HT-29 (cell line): ENCODE measurements at regions not wholly inside any gene's neighbourhood (a gene's known extent, or its start where the extent isn't known, plus 50 kb on each side); places are given as distances from the start of the nearest gene placed in this dataset.
"Not testable (repeated sequence)": the region's sequence is repeated elsewhere in the genome, so short reads cannot be mapped to it uniquely, and the experiment has no call there.

Experiments
- DNase-seq: peaks from one replicate; pipeline ENCODE4 v3.0.0-alpha.2; 2015; ENCODE audit warnings: low spot score

GRCh38 chr5:103800741-103801495, 238.3 kb upstream of the NUDT12 start:
- no peak for DNase-seq

GRCh38 chr5:103793595-103794182, 231.1 kb upstream of the NUDT12 start:
- DNase-seq = no peak

GRCh38 chr5:103785569-103785968, 223.0 kb upstream of the NUDT12 start:
- no peak for DNase-seq

- no peak for DNase-seq
Measured at GRCh38 chr5:103783669-103784068, 221.1 kb upstream of the NUDT12 start.

GRCh38 chr5:103780794-103781193, 218.2 kb upstream of the NUDT12 start:
- DNase-seq = no peak

GRCh38 chr5:103774721-103775120, 212.1 kb upstream of the NUDT12 start:
- no peak for DNase-seq

GRCh38 chr5:103772248-103772647, 209.7 kb upstream of the NUDT12 start:
- no peak for DNase-seq

- DNase-seq = no peak
Measured at GRCh38 chr5:103764403-103764802, 201.8 kb upstream of the NUDT12 start.

- no peak for DNase-seq
Measured at GRCh38 chr5:103758996-103759395, 196.4 kb upstream of the NUDT12 start.

- no peak for DNase-seq
Measured at GRCh38 chr5:103755974-103756373, 193.4 kb upstream of the NUDT12 start.

GRCh38 chr5:103745353-103746065, 182.9 kb upstream of the NUDT12 start:
- no peak for DNase-seq

GRCh38 chr5:103744159-103744558, 181.6 kb upstream of the NUDT12 start:
- DNase-seq = no peak

- DNase-seq = no peak
Measured at GRCh38 chr5:103743421-103743820, 180.8 kb upstream of the NUDT12 start.

- DNase-seq = no peak
Measured at GRCh38 chr5:103741984-103742383, 179.4 kb upstream of the NUDT12 start.

GRCh38 chr5:103736343-103736742, 173.8 kb upstream of the NUDT12 start:
- DNase-seq = not testable (repeated sequence)

GRCh38 chr5:103724271-103724670, 161.7 kb upstream of the NUDT12 start:
- DNase-seq = no peak

GRCh38 chr5:103721183-103721582, 158.6 kb upstream of the NUDT12 start:
- no peak for DNase-seq

- no peak for DNase-seq
Measured at GRCh38 chr5:103718108-103718507, 155.5 kb upstream of the NUDT12 start.

GRCh38 chr5:103708601-103709000, 146.0 kb upstream of the NUDT12 start:
- no peak for DNase-seq

- DNase-seq = no peak
Measured at GRCh38 chr5:103706939-103707682, 144.5 kb upstream of the NUDT12 start.

- peak; percentile 19 for DNase-seq
Measured at GRCh38 chr5:103703617-103704016, 141.0 kb upstream of the NUDT12 start.

- DNase-seq = no peak
Measured at GRCh38 chr5:103693517-103693916, 130.9 kb upstream of the NUDT12 start.
